ENCODE measurements at regions not wholly inside any gene's neighbourhood (a gene's known extent, or its start where the extent isn't known, plus 50 kb on each side); places are given as distances from the start of the nearest gene placed in this dataset.

GRCh38 chr11:19661827-19662226 lies 50.8 kb upstream of the NAV2 start:
- no peak for TF ChIP-seq SIN3A (IDR thresholded peaks at IDR 0.05; ENCODE audit: borderline replicate concordance, insufficient read depth, low read length)
- no peak for TF ChIP-seq REST (IDR thresholded peaks at IDR 0.05; ENCODE audit: insufficient read depth in 1 of 2, low read depth in 2 of 2, low read length in 2 of 2)
- no peak for TF ChIP-seq FOXP2 (optimal IDR thresholded peaks at IDR 0.05; ENCODE audit: borderline replicate concordance, extremely low read depth, extremely low read length, insufficient read depth)
- TF ChIP-seq POLR2AphosphoS5 (IDR thresholded peaks at IDR 0.05; ENCODE audit: low read depth, low read length), result no peak
- TF ChIP-seq TAF1 (IDR thresholded peaks at IDR 0.05; ENCODE audit: borderline replicate concordance, insufficient read depth, low read length), result no peak

DNA sequence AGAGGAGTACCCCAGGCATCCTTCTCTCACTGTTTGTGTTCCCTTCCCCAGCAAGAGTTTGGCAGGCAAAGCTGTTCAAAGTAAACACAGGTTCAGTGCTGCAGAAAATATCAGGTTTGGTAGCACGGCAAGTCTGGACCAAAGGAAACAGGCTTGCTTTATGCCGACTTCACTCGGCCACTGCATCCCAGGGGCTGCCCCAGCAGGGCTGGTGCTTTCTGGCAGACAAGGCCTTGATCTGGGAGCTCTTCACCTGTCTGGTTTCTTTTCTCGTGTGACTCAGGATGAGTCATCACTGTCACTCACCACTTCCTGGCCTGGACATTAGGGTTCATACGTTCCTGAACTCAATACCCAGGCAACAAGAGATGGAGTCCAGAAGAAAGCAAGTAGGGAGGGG lies 52.6 kb upstream of the NAV2 start:
- TF ChIP-seq POLR2AphosphoS5 (IDR thresholded peaks at IDR 0.05; ENCODE audit: low read depth, low read length) (no peak), SIN3A (IDR thresholded peaks at IDR 0.05; ENCODE audit: borderline replicate concordance, insufficient read depth, low read length) (no peak)

- TF ChIP-seq SIN3A (IDR thresholded peaks at IDR 0.05; ENCODE audit: borderline replicate concordance, insufficient read depth, low read length), result no peak
- TF ChIP-seq POLR2AphosphoS5 (IDR thresholded peaks at IDR 0.05; ENCODE audit: low read depth, low read length), result no peak
- TF ChIP-seq TAF1 (IDR thresholded peaks at IDR 0.05; ENCODE audit: borderline replicate concordance, insufficient read depth, low read length), result no peak
- no peak for TF ChIP-seq REST (IDR thresholded peaks at IDR 0.05; ENCODE audit: insufficient read depth in 1 of 2, low read depth in 2 of 2, low read length in 2 of 2)
- no peak for TF ChIP-seq FOXP2 (optimal IDR thresholded peaks at IDR 0.05; ENCODE audit: borderline replicate concordance, extremely low read depth, extremely low read length, insufficient read depth)
These were observed 53.1 kb upstream of the NAV2 start for GRCh38 chr11:19659529-19659928.

DNA sequence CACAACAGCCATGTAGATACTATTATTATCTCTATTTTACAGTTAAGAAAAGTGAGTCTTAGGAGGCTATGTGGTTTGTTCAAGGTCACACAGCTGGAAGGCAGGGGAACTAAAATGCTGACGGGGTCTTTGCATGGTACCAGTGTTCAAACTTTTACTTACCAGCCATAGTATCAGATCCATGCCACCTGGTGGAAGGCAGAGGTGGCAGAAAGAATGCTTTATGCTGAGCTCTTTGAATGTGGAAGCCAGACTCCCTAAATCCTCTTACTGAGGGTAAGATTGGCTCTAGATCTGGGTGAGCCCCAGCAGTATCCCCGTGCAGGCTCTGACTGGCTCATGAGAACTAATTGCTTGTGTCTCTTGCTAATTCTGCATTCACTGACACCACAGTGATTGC lies 54.3 kb upstream of the NAV2 start:
- no peak for TF ChIP-seq SIN3A (IDR thresholded peaks at IDR 0.05; ENCODE audit: borderline replicate concordance, insufficient read depth, low read length)
- TF ChIP-seq TAF1 (IDR thresholded peaks at IDR 0.05; ENCODE audit: borderline replicate concordance, insufficient read depth, low read length), result no peak
- TF ChIP-seq REST (IDR thresholded peaks at IDR 0.05; ENCODE audit: insufficient read depth in 1 of 2, low read depth in 2 of 2, low read length in 2 of 2), result no peak
- TF ChIP-seq FOXP2 (optimal IDR thresholded peaks at IDR 0.05; ENCODE audit: borderline replicate concordance, extremely low read depth, extremely low read length, insufficient read depth), result no peak
- TF ChIP-seq POLR2AphosphoS5 (IDR thresholded peaks at IDR 0.05; ENCODE audit: low read depth, low read length), result no peak

DNA sequence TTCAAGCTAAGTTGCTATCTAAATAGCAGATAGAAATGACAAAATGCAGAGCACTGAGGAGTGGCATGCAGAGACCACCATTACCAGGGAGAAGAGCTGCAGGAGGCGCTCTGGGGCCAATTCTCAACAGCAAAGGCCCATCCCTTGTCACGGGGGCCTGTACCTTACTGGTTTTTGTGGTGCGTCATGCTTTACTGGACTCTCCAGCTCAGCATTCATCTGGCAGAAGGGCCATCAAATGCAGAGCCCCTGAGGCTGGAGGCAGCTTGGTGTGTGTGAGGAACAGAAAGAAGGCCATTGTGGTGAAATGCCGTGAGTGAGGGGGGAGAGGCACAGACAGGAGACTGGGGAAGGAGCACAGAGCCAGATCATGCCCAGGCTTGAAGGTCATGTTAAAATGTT lies 56.5 kb upstream of the NAV2 start:
- TF ChIP-seq FOXP2 (optimal IDR thresholded peaks at IDR 0.05; ENCODE audit: borderline replicate concordance, extremely low read depth, extremely low read length, insufficient read depth) (no peak), SIN3A (IDR thresholded peaks at IDR 0.05; ENCODE audit: borderline replicate concordance, insufficient read depth, low read length) (no peak), POLR2AphosphoS5 (IDR thresholded peaks at IDR 0.05; ENCODE audit: low read depth, low read length) (no peak), REST (IDR thresholded peaks at IDR 0.05; ENCODE audit: insufficient read depth in 1 of 2, low read depth in 2 of 2, low read length in 2 of 2) (no peak), TAF1 (IDR thresholded peaks at IDR 0.05; ENCODE audit: borderline replicate concordance, insufficient read depth, low read length) (no peak)

All from PFSK-1 (cell line).